Liver (tissue), 3 donors: ENCODE measurements at regions not wholly inside any gene's neighbourhood (a gene's known extent, or its start where the extent isn't known, plus 50 kb on each side); places are given as distances from the start of the nearest gene placed in this dataset.

ENCODE experiments used
- CTCF ChIP-seq: fragments of 150-350 bp; IDR thresholded peaks from 2 replicates; pipeline ENCODE4 v1.5.1; 2017; ENCODE audit warnings: improper control_type of control experiment, low read depth, low read length; ENCODE audit not compliant: missing input control
- SP1 ChIP-seq: IDR thresholded peaks from 2 replicates; pipeline ENCODE4 v1.6.1; 2018; ENCODE audit warnings: antibody characterized with exemption, mild to moderate bottlenecking
- TAF1 ChIP-seq: conservative IDR thresholded peaks from 2 replicates; pipeline ENCODE4 v1.6.1; 2016; ENCODE audit warnings: antibody characterized with exemption, mild to moderate bottlenecking
- donor health status: healthy.
- donor health status: healthy.

- TF ChIP-seq CTCF (no peak), SP1 (no peak), TAF1 (no peak)
These were observed 2156.4 kb downstream of the PCDH7 start for GRCh38 chr4:32876546-32876945.
